Kidney tubule cell (primary cell): ENCODE measurements at regions not wholly inside any gene's neighbourhood (a gene's known extent, or its start where the extent isn't known, plus 50 kb on each side); places are given as distances from the start of the nearest gene placed in this dataset.

Experiments used
- DNase-seq: peaks from one replicate; pipeline ENCODE4 v3.0.0-alpha.2; 2018; ENCODE audit warnings: low spot score

- DNase-seq, result no peak
Measured at GRCh38 chr5:30050056-30050815, 1143.2 kb upstream of the CDH6 start.

GRCh38 chr5:30042677-30043076 is 1150.8 kb upstream of the CDH6 start:
- no peak for DNase-seq

GRCh38 chr5:30041831-30042385 is 1151.6 kb upstream of the CDH6 start:
- DNase-seq, result no peak

GRCh38 chr5:30041291-30041690 is 1152.2 kb upstream of the CDH6 start:
- DNase-seq, result no peak

GRCh38 chr5:30040488-30041118 is 1152.9 kb upstream of the CDH6 start:
- DNase-seq, result peak; percentile 63

- DNase-seq, result no peak
Measured at GRCh38 chr5:30039379-30039778, 1154.1 kb upstream of the CDH6 start.

- no peak for DNase-seq
Measured at GRCh38 chr5:30034870-30035269, 1158.6 kb upstream of the CDH6 start.

- no peak for DNase-seq
Measured at GRCh38 chr5:30030101-30030500, 1163.4 kb upstream of the CDH6 start.

- no peak for DNase-seq
Measured at GRCh38 chr5:30001826-30002225, 1191.7 kb upstream of the CDH6 start.

GRCh38 chr5:30000231-30000630 is 1193.3 kb upstream of the CDH6 start:
- DNase-seq, result no peak

GRCh38 chr5:29995154-29995553 is 1198.3 kb upstream of the CDH6 start:
- DNase-seq, result no peak

- DNase-seq, result no peak
Measured at GRCh38 chr5:29994519-29994918, 1199.0 kb upstream of the CDH6 start.

GRCh38 chr5:29993286-29993685 is 1200.2 kb upstream of the CDH6 start:
- no peak for DNase-seq

- DNase-seq, result no peak
Measured at GRCh38 chr5:29992248-29992647, 1201.2 kb upstream of the CDH6 start.

- no peak for DNase-seq
Measured at GRCh38 chr5:29990681-29991080, 1202.8 kb upstream of the CDH6 start.

GRCh38 chr5:29984156-29984540 is 1209.3 kb upstream of the CDH6 start:
- no peak for DNase-seq

GRCh38 chr5:29983528-29984155 is 1209.8 kb upstream of the CDH6 start:
- no peak for DNase-seq

- no peak for DNase-seq
Measured at GRCh38 chr5:29982457-29982856, 1211.0 kb upstream of the CDH6 start.

- DNase-seq, result no peak
Measured at GRCh38 chr5:29972597-29972996, 1220.9 kb upstream of the CDH6 start.

GRCh38 chr5:29963956-29964355 is 1229.5 kb upstream of the CDH6 start:
- no peak for DNase-seq

GRCh38 chr5:29960323-29960722 is 1233.2 kb upstream of the CDH6 start:
- DNase-seq, result no peak

- DNase-seq, result no peak
Measured at GRCh38 chr5:29950416-29951145, 1242.9 kb upstream of the CDH6 start.
